ENCODE measurements at regions not wholly inside any gene's neighbourhood (a gene's known extent, or its start where the extent isn't known, plus 50 kb on each side); places are given as distances from the start of the nearest gene placed in this dataset.

GRCh38 chr15:35663956-35664355 is 118.0 kb upstream of the DPH6 start:
- no peak for DNase-seq

DNA sequence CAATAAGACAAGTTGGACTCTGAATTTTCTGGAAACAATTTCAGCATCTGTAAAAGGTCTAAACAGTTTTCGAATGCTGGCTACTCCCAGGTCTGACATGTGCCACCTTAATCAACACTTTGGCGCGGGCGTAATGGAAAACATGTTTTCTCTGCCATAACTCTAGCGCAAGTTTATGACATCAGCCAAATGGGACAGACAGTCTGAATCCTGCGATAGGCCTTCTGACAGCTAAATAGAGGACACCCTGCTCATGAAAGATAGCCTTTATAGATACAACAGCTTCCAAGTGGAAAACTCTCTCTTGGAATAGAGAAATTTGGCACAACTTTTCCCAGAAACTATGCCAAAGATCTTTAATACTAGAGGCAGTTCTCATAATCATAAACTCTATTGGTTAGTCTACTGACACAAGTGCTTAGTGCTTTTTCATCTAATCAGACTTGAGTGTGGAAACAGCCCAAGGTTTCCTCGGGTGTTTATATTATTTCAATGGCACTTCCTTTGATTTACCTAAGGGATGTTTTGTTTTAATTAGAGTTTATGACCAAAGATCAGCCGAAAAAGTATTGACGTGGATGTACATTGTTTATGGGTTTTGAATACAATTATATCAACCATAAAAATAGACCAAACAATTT is 120.1 kb upstream of the DPH6 start:
- DNase-seq: no peak

GRCh38 chr15:35667908-35668307 is 121.9 kb upstream of the DPH6 start:
- DNase-seq: no peak

- DNase-seq: no peak
These were observed 123.1 kb upstream of the DPH6 start for GRCh38 chr15:35669021-35669420.

DNA sequence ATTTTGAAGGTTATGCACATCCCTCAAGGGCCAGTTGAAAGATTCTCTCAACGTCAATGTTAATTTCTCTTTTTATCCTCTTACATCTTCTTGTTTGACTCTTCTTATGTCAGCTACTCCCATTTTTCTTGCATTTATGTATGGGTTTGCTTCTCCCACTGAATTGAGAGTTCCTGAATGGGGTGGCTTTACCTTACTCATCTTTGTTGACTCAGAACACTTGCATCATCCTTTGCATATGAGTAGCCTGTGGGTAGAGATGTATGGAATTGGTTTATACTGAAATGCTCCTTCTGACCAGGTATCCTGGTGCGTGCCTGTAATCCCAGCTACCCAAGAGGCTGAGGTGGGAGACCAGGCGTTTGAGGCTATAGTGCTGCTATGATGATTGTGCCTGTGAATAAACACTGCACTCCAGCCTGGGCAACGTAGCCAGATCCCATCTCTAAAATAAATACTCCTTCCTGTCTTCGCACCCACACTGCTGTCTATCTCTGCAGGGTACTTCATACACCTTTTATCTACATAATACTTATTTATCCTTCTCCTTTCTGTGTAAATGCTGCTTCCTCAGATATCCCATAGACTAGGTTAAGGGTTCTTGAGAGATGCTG is 123.6 kb upstream of the DPH6 start:
- no peak for DNase-seq

- DNase-seq: no peak
These were observed 125.2 kb upstream of the DPH6 start for GRCh38 chr15:35671197-35671596.

DNA sequence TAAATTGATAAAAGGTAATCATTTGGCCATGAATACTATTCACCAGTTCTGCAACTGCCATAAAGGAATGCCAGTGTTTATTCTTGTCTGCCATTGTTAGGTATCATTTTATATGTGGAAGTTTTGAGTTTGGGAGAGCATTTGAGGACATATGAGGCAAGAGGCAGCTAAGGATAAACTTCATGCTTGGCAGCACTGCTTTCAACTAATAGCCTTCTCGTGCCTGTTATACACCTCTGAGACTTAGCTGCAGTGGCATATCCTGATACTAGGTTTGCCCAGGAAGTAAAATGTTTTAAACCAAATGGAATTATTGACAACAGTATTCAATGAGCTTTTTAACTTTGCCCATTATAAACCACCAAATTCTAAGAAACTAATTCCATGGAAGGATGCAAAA is 126.0 kb upstream of the DPH6 start:
- DNase-seq: no peak

DNA sequence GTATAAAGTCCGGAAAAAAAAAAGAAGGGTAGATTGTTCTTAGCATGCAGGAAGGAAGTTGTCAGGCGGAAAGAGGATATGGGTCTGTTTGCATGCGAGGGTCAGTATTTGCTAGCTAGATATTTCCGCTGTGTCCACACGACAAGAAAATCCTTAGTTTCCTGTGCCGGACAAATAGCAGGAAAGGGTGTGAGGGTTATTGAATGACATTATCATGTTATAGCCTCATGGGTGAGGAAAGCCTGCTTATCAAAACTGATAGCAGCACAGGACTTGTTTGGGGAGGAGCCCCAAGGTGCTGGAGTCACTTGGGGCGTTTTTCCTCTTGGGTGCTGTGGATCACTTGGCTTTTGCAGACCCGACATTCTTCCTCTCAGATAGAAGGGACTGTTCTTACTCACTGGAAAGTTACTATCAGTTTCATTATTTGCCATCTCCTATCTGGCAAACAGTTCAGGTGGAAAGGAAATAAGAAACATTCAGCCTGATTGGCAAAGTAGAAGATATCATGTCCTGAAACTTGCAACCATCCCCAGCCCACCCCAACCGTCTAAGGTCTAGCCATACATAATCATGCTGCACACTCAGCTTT is 127.2 kb upstream of the DPH6 start:
- peak; percentile 5 for DNase-seq

DNA sequence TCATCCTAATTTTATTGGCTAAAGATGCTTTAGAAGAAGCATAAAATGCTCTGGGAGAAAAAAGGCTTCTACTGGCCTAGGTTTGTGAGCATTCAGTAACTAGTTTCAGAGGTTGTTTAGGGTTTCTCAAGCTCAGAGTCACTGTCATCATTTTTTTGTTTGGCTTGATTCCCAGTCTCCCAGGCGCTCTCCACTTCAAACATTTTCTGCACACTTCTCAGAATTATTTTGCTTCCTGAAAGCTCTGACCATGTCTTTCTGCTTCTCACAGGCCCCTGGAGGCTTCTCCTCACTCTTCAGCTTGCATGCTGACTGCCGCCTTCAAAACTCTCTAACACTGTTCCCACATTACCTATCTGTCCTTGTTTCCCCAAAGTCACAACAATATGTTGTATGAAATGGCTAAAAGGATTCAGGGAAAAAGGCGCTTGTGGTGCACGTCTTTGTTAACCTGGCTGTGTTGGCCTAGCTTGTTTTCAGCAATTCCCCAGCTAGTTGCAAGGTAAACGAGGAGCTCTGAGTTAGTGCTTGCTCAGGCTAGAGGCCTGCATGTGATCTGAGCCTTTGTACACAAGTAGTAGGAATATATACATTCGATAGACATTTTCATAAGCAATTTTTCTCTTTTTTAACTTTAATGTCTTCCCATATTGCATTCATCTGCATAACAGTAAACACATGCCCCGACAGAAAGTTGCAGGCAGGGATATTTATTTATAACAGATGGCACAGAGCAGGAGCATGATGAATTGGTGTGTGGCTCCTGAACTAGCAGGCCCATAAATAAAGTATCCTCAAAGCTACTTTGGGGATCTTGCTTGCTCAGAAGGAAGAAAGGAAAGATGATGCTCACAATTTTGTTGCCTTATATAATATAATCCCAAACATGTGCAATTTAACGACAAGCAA is 129.2 kb upstream of the DPH6 start:
- DNase-seq: no peak

DNA sequence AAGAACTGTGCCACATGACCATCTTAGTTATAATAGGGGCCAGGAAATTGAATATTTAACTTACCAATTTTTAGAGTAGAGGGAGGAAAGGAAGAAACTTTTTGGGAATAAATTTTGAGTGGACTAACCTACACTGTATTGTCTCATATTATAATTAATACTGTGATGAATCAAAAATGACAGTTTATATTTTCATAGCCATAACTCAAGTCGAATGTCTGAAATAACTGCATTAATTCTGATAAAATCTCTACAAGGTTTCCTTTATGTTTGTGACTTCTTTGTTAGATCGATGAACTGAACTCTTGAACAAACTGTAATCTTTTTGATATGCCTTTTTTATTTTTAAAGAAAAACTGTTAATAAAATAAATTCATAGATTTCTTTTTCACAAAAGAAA is 132.8 kb upstream of the DPH6 start:
- no peak for DNase-seq

DNA sequence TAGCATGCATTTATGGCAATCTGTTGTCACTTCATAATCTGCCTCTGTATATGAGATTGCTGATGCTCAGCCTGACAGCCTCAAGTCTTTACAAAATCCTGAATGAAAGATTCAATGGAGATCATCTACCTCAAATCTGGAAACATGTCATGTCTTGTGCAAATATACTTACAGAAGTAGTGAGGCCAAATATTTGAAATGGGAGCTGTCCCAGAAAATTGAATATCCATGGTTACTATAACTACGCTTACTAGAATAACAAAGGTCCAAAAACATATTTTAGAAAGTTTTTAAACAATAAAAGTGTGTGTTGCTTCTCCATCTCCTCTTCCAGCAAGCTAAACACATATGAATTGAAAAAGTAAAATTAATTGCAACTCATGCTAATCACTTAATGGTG is 133.2 kb upstream of the DPH6 start:
- DNase-seq: no peak

- no peak for DNase-seq
These were observed 135.0 kb upstream of the DPH6 start for GRCh38 chr15:35680951-35681350.

- DNase-seq: no peak
These were observed 140.4 kb upstream of the DPH6 start for GRCh38 chr15:35686347-35686746.

DNA sequence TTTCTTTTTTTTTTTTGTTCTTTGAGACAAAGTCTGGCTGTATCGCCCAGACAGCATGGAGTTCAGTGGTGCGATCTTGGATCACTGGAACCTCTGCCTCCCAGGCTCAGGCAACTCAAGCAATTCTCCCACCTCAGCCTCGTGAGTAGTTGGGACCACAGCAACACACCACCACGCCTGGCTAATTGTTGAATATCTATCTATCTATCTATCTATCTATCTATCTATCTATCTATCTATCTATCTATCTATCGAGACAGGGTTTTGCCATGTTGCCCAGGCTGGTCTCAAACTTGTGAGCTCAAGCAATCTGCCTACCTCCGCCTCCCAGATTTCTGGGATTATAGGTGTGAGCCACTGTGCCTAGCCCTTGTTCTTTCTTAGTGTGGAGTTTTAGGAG is 143.3 kb upstream of the DPH6 start:
- no peak for DNase-seq

DNA sequence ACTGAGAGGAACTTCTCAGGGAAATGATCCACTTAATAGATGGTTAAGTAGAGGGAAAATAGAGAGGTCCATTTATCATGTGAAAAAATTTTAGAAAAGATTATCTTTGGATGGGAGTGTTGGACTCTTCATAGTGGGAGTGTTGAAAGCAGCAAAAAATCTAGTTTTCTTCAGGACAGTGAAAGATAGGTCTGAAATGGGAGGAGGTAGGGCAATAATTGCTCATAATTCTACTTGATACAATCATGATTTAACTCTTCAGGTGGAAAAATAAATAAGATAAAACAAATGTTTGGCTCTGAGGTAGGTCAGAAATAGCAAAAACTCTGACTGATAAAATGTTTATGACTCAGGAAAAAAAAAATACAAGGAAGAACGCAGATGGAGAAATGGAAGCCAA is 144.1 kb upstream of the DPH6 start:
- DNase-seq: no peak

- no peak for DNase-seq
These were observed 144.7 kb upstream of the DPH6 start for GRCh38 chr15:35690698-35691116.

DNA sequence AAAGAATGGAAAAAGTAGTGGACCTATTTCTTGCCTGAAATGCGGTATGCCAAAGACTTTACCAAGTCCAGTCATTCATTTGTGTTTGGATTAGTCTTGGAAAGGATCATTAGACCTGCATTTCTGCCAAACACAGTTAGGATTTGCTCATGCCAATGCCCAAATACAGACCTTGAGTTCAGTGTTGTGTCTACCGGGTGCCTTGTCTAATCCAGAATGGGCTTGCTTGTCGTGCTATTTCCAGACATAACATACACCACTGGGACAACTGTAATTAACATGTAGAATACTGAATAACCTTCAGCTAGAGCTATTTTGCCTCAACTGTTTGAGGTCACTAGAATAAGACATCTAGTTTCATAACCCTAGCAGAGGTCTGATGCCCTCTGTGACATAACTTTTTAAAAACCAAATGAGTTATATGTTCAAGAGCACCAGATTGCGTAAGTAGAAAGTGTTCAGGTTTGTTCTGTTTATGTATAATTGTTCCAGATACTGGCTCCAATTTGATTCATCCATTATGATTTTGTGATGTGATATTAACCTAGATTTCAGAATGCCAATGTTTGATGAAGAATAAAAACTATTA is 145.3 kb upstream of the DPH6 start:
- DNase-seq: no peak

DNA sequence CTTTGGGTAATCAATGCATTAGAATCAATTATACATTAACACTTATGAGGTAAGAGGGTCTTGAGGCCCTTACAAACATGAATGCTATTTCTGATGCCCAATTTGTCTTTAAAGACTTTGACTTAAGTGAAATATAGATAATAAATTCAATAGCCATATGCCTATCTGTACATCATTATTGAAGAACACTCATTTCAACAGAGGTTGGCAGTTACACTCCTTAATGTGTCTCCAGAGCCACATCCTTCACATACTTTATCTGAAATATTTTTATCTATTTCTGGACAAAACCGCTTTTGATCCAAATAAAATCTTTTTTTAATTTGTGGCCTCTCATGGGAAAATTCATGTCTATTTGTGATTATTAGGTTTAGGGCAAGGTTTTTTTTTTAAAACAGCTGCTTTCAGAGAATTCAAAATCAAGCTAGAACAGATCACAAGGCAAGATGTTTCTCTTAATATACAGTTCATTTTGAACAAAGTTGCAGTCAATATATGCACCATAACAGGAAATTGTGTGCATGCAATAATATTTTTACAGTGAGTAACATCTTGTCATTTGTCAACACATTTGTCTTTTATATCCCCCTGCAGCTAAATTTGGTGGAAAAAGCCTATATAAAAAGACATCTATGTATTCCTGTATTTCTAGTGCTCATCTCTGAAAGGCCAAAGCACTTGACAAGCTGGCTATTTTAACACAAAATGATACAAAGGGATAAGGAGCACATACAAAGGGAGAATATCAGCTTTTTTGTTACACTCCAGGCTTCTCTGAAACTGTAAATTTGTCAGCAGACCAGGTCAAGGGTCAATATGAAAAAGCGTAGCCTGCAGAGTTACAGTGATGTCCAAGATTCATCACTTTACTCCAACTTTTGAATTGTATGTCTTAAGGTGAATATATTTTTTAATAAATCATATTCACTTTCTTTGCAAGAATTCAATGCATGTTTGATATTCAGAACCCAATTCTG is 146.2 kb upstream of the DPH6 start:
- DNase-seq: no peak

- no peak for DNase-seq
These were observed 147.3 kb upstream of the DPH6 start for GRCh38 chr15:35693286-35693685.

- DNase-seq: no peak
These were observed 147.9 kb upstream of the DPH6 start for GRCh38 chr15:35693886-35694285.

- no peak for DNase-seq
These were observed 149.0 kb upstream of the DPH6 start for GRCh38 chr15:35695003-35695402.

DNA sequence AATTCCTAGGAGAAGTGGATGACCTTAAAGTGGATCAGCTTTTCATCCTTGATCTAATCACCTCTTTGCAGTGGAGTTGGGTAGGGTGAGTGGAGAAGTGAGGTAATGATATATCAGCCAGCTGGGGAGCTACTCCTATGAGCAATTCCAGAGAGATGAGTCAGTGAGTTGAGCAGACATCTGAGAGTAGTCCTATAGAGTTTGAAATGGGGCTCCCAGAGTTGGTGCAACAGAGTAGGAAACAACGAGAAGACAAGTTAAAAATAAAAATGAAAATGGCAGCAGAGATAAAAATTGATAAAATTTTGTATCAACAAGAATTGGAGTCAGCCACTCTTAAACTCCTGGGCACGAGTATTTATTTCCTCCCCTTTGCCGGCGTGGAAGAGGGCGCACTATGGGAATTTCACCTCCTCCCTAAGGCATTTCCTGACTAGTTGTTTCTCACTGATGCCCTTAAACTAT is 150.8 kb upstream of the DPH6 start:
- DNase-seq: no peak
